ENCODE measurements at regions not wholly inside any gene's neighbourhood (a gene's known extent, or its start where the extent isn't known, plus 50 kb on each side); places are given as distances from the start of the nearest gene placed in this dataset.

DNA sequence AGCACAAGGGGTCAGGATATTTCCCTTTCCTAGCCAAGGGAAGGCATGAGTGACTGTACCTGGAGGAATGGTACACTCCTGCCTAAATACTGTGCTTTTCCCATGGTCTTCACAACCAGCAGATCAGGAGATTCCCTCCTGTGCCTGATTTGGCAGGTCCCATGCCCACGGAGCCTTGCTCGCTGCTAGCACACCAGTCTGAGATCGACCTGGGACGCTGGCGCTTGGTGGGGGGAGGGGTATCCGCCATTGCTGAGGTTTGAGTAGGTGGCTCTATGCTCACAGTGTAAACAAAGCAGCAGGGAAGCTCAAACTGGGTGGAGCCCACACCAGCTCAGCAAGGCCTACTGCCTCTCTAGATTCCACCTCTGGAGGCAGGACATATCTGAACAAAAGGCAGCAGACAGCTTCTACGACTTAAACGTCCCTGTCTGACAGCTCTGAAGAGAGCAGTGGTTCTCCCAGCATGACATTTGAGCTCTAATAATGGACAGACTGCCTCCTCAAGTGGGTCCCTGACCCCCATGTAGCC is 486.0 kb upstream of the CHRM3 start:
- no peaks in the 10 kb centered on the region for H3K36me3 ChIP-seq
- H3K4me3 ChIP-seq: no peak overlapping the region
- no peaks in the 10 kb centered on the region for H3K4me1 ChIP-seq
- TF ChIP-seq, protein P1, sequence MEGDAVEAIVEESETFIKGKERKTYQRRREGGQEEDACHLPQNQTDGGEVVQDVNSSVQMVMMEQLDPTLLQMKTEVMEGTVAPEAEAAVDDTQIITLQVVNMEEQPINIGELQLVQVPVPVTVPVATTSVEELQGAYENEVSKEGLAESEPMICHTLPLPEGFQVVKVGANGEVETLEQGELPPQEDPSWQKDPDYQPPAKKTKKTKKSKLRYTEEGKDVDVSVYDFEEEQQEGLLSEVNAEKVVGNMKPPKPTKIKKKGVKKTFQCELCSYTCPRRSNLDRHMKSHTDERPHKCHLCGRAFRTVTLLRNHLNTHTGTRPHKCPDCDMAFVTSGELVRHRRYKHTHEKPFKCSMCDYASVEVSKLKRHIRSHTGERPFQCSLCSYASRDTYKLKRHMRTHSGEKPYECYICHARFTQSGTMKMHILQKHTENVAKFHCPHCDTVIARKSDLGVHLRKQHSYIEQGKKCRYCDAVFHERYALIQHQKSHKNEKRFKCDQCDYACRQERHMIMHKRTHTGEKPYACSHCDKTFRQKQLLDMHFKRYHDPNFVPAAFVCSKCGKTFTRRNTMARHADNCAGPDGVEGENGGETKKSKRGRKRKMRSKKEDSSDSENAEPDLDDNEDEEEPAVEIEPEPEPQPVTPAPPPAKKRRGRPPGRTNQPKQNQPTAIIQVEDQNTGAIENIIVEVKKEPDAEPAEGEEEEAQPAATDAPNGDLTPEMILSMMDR (IDR thresholded peaks at IDR 0.05): no peak
- DNase-seq: peak in 1 of 4 donors; percentile 50
- H3K27ac ChIP-seq: no peak overlapping the region
- peaks cover 0 to 4% of the 10 kb centered on the region in 2 donors for H3K9me3 ChIP-seq
- H3K27me3 ChIP-seq: no peaks in the 10 kb centered on the region
- no peak for ATAC-seq
- intact Hi-C loops (cut with DNase I): no loop called here

DNA sequence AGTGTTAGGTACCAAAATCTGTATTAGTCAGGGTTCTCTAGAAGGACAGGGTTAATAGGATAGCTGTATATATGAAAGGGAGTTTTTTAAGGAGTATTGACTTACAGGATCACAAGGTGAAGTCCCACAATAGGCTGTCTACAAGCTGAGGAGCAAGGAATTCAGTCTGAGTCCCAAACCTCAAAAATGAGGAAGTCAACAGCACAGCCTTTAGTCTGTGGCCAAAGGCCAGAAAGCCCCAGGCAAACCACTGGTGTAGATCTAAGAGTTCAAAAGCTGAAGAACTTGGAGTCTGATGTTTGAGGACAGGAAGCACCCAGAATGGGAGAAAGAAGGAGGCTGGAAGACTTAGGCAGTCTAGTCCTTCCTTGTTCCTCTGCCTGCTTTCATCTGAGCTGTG is 487.5 kb upstream of the CHRM3 start:
- ATAC-seq: no peak
- H3K36me3 ChIP-seq: no peaks in the 10 kb centered on the region
- no peaks in the 10 kb centered on the region for H3K27me3 ChIP-seq
- intact Hi-C loops (cut with DNase I): no loop called here
- H3K4me3 ChIP-seq: no peak overlapping the region
- no peak overlapping the region for H3K27ac ChIP-seq
- TF ChIP-seq, protein P1 (IDR thresholded peaks at IDR 0.05): no peak
- H3K4me1 ChIP-seq: no peaks in the 10 kb centered on the region
- H3K9me3 ChIP-seq: peaks cover 0 to 4% of the 10 kb centered on the region in 2 donors
- no peak for DNase-seq

DNA sequence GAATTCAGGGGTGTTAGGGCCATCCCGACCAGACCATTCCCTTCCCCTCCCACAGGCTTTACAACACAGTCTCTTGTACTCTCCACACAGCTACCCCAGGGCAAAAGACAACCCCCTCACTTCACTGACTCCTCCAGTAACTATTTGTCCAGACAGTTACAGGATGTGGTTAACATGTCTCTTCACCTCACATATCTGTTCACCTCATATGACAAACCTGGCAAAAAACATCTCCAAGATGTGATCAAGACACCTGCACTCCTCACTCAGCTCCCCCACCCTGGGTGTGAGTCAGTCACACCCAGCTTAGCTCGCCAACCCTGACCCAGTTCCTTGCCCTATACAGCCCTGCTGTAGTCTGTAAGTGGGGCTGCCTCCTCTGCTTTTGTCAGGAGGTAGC is 490.5 kb upstream of the CHRM3 start:
- no peaks in the 10 kb centered on the region for H3K4me1 ChIP-seq
- intact Hi-C loops (cut with DNase I): no loop called here
- H3K4me3 ChIP-seq: no peak overlapping the region
- ATAC-seq: no peak
- H3K27me3 ChIP-seq: no peaks in the 10 kb centered on the region
- no peak for DNase-seq
- no peak overlapping the region for H3K27ac ChIP-seq
- peaks cover 0 to 2% of the 10 kb centered on the region in 2 donors for H3K9me3 ChIP-seq
- no peaks in the 10 kb centered on the region for H3K36me3 ChIP-seq
- TF ChIP-seq, protein P1 (IDR thresholded peaks at IDR 0.05): no peak

DNA sequence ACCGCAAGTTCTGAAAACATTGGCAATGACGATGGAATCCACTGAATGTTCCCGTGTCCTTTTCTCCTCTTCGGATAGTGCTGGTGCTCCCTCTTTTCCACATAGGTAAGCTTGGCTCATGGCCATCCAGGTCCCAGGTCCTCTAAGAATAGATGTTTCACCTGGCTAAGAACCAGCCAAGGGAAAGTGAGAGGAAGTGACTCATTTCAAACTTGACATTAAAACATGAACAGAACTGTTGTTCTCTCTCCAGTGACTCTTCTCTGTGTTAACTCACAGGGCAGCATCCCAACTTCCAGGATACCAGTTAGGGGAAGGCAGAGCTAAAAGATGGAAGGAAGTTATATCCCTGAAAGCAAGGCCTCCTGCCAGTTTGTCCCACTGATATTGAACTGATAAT is 493.8 kb upstream of the CHRM3 start:
- Histone ChIP-seq H3K27ac (no peak overlapping the region), H3K9me3 (no peaks in the 10 kb centered on the region), H3K4me1 (no peaks in the 10 kb centered on the region), H3K27me3 (no peaks in the 10 kb centered on the region), H3K36me3 (no peaks in the 10 kb centered on the region), H3K4me3 (no peak overlapping the region)
- TF ChIP-seq, protein P1 (IDR thresholded peaks at IDR 0.05): no peak
- intact Hi-C loops (cut with DNase I): no loop called here
- ATAC-seq: no peak
- no peak for DNase-seq

DNA sequence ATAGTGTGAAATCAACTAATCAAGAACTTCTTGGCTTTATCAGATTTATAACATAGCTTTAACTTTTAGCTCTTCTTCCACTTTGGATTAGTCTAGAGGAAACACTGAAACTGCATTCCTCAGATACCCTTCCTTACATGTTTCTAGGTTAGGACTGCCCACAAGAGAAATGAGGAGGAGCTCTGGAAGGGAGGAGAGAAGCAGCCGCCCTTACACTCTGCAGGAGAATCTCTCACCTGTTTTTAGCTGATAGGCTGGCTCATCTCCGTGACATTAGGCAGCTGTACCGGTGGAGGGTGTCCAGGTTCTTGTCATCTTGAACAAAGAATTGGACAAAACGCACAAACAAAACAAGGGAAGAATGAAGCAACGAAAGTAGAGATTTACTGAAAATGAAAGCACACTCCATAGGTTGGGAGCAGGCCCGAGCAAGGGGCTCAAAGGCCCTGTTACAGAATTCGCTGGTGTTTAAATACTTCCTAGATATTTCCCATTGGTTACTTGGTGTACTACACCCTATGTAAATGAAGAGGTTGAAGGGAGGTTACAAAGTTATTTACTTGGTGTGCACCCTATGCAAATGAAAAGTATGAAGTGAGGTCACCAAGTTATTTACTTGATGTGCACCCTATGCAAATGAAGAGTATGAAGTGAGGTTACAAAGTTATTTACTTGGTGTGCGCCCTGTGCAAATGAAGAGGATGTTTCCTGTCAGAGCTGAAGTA is 524.9 kb upstream of the CHRM3 start:
- no peak overlapping the region for H3K27ac ChIP-seq
- H3K9me3 ChIP-seq: peaks cover 0 to 4% of the 10 kb centered on the region in 2 donors
- H3K4me1 ChIP-seq: no peaks in the 10 kb centered on the region
- no peak for ATAC-seq
- no peak for DNase-seq
- intact Hi-C loops (cut with DNase I): no loop called here
- H3K36me3 ChIP-seq: no peaks in the 10 kb centered on the region
- no peaks in the 10 kb centered on the region for H3K27me3 ChIP-seq
- TF ChIP-seq, protein P1 (IDR thresholded peaks at IDR 0.05): no peak
- no peak overlapping the region for H3K4me3 ChIP-seq
